NCI-H82 treated with DMSO at 0.1 percent for 48 hours (cell line): ENCODE measurements at regions not wholly inside any gene's neighbourhood (a gene's known extent, or its start where the extent isn't known, plus 50 kb on each side); places are given as distances from the start of the nearest gene placed in this dataset.

Source experiments
- DNase-seq: peaks from one replicate; lab custom pipeline; 2025; ENCODE audit not compliant: unreplicated experiment; lab: John Stamatoyannopoulos, UW

- DNase-seq = no peak
Measured at GRCh38 chr16:24414534-24414933, 124.8 kb upstream of the RBBP6 start.

- DNase-seq = no peak
Measured at GRCh38 chr16:24418733-24419132, 120.6 kb upstream of the RBBP6 start.

- DNase-seq = no peak
Measured at GRCh38 chr16:24423312-24423711, 116.1 kb upstream of the RBBP6 start.

GRCh38 chr16:24424364-24424763 lies 115.0 kb upstream of the RBBP6 start:
- DNase-seq = no peak

- DNase-seq = no peak
Measured at GRCh38 chr16:24427840-24428239, 111.5 kb upstream of the RBBP6 start.

- no peak for DNase-seq
Measured at GRCh38 chr16:24428756-24429155, 110.6 kb upstream of the RBBP6 start.

- DNase-seq = no peak
Measured at GRCh38 chr16:24430954-24431760, 108.2 kb upstream of the RBBP6 start.

GRCh38 chr16:24433706-24434105 lies 105.7 kb upstream of the RBBP6 start:
- no peak for DNase-seq

- no peak for DNase-seq
Measured at GRCh38 chr16:24440306-24440705, 99.1 kb upstream of the RBBP6 start.

- DNase-seq = no peak
Measured at GRCh38 chr16:24442631-24443030, 96.7 kb upstream of the RBBP6 start.

GRCh38 chr16:24445216-24445615 lies 94.2 kb upstream of the RBBP6 start:
- DNase-seq = no peak

GRCh38 chr16:24446189-24446588 lies 93.2 kb upstream of the RBBP6 start:
- DNase-seq = no peak

GRCh38 chr16:24452724-24453123 lies 86.6 kb upstream of the RBBP6 start:
- no peak for DNase-seq

- no peak for DNase-seq
Measured at GRCh38 chr16:24463196-24463945, 76.0 kb upstream of the RBBP6 start.

GRCh38 chr16:24471561-24472350 lies 67.6 kb upstream of the RBBP6 start:
- DNase-seq = no peak

- no peak for DNase-seq
Measured at GRCh38 chr16:24477492-24477891, 61.9 kb upstream of the RBBP6 start.

GRCh38 chr16:24478401-24478800 lies 61.0 kb upstream of the RBBP6 start:
- DNase-seq = peak; percentile 43

- no peak for DNase-seq
Measured at GRCh38 chr16:24482681-24483202, 56.6 kb upstream of the RBBP6 start.

GRCh38 chr16:24488045-24488444 lies 51.3 kb upstream of the RBBP6 start:
- no peak for DNase-seq
